ENCODE measurements at regions not wholly inside any gene's neighbourhood (a gene's known extent, or its start where the extent isn't known, plus 50 kb on each side); places are given as distances from the start of the nearest gene placed in this dataset.

GRCh38 chr3:18790384-18790783, 357.9 kb upstream of the KCNH8 start:
- in situ Hi-C loops (cut with MboI; ENCODE audit: low sequenced_read_pairs) = no loop called here
- H2AK9ac ChIP-seq (replicated peaks; ENCODE audit: low read depth, low read length, poor library complexity) = no peak overlapping the region
- POLR2A ChIA-PET (ENCODE audit: unreplicated experiment) = interaction anchor here (0.5 kb wide), 1 partner anchor 1654 kb away, joined by 4 read pairs; no protein-coding TSS in a partner anchor
- H3K4me3 ChIP-seq (ENCODE audit: insufficient read depth, low read depth, low read length) = no peak overlapping the region
- WGBS, 2 experiments (ENCODE audit: extremely low coverage in 2 of 2, insufficient read length in 1 of 2) = 100% methylated on average over 1 of the region's 2 CpGs; no CpG with 5 or more reads in 1 of the 2 experiments
- H3K14ac ChIP-seq (replicated peaks; ENCODE audit: low read depth, low read length) = no peak overlapping the region
- H2BK120ac ChIP-seq (ENCODE audit: low read depth, low read length) = no peak overlapping the region
- TF ChIP-seq NFE2L2 (IDR thresholded peaks at IDR 0.05; ENCODE audit: low read depth, low read length) (no peak), RFX5 (IDR thresholded peaks at IDR 0.05; ENCODE audit: low read depth, low read length) (no peak), SMC3 (IDR thresholded peaks at IDR 0.05; ENCODE audit: low read depth, low read length) (no peak), BHLHE40 (IDR thresholded peaks at IDR 0.05; ENCODE audit: low read depth, low read length) (no peak), MAZ (IDR thresholded peaks at IDR 0.05; ENCODE audit: borderline replicate concordance, low read depth, low read length) (no peak), MAFK (IDR thresholded peaks at IDR 0.05; ENCODE audit: low read depth, low read length) (no peak), RAD21 (IDR thresholded peaks at IDR 0.05; ENCODE audit: low read length) (no peak), RCOR1 (IDR thresholded peaks at IDR 0.05; ENCODE audit: insufficient replicate concordance, low read length) (no peak), FOS (IDR thresholded peaks at IDR 0.05; ENCODE audit: low read depth, low read length) (no peak), CHD1 (IDR thresholded peaks at IDR 0.05; ENCODE audit: low read depth, low read length) (no peak), MXI1 (IDR thresholded peaks at IDR 0.05; ENCODE audit: borderline replicate concordance, low read depth, low read length) (no peak), POLR2A (IDR thresholded peaks at IDR 0.05; ENCODE audit: low read depth, low read length) (no peak), CEBPB (IDR thresholded peaks at IDR 0.05; ENCODE audit: low read depth, low read length) (no peak)
- TF ChIP-seq, protein P1, sequence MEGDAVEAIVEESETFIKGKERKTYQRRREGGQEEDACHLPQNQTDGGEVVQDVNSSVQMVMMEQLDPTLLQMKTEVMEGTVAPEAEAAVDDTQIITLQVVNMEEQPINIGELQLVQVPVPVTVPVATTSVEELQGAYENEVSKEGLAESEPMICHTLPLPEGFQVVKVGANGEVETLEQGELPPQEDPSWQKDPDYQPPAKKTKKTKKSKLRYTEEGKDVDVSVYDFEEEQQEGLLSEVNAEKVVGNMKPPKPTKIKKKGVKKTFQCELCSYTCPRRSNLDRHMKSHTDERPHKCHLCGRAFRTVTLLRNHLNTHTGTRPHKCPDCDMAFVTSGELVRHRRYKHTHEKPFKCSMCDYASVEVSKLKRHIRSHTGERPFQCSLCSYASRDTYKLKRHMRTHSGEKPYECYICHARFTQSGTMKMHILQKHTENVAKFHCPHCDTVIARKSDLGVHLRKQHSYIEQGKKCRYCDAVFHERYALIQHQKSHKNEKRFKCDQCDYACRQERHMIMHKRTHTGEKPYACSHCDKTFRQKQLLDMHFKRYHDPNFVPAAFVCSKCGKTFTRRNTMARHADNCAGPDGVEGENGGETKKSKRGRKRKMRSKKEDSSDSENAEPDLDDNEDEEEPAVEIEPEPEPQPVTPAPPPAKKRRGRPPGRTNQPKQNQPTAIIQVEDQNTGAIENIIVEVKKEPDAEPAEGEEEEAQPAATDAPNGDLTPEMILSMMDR (conservative IDR thresholded peaks at IDR 0.05; ENCODE audit: low read depth, low read length) = no peak
- TF ChIP-seq, protein P2, sequence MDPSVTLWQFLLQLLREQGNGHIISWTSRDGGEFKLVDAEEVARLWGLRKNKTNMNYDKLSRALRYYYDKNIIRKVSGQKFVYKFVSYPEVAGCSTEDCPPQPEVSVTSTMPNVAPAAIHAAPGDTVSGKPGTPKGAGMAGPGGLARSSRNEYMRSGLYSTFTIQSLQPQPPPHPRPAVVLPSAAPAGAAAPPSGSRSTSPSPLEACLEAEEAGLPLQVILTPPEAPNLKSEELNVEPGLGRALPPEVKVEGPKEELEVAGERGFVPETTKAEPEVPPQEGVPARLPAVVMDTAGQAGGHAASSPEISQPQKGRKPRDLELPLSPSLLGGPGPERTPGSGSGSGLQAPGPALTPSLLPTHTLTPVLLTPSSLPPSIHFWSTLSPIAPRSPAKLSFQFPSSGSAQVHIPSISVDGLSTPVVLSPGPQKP (IDR thresholded peaks at IDR 0.05; ENCODE audit: borderline replicate concordance, low read depth, low read length) = no peak
- TF ChIP-seq, protein P3, sequence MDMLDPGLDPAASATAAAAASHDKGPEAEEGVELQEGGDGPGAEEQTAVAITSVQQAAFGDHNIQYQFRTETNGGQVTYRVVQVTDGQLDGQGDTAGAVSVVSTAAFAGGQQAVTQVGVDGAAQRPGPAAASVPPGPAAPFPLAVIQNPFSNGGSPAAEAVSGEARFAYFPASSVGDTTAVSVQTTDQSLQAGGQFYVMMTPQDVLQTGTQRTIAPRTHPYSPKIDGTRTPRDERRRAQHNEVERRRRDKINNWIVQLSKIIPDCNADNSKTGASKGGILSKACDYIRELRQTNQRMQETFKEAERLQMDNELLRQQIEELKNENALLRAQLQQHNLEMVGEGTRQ (IDR thresholded peaks at IDR 0.05; ENCODE audit: low read depth, low read length) = no peak
- H4K91ac ChIP-seq (ENCODE audit: insufficient read depth, low read depth, low read length) = no peak overlapping the region
- no peaks in the 10 kb centered on the region for H4K20me1 ChIP-seq (ENCODE audit: insufficient read depth, low read length)
- no peaks in the 10 kb centered on the region for H3K36me3 ChIP-seq (ENCODE audit: control insufficient read depth, insufficient read depth, low read length)
- H2BK5ac ChIP-seq (ENCODE audit: low read depth, low read length, poor library complexity, severe bottlenecking) = no peak overlapping the region
- CTCF ChIA-PET = no interaction called here
- H3K4me2 ChIP-seq (ENCODE audit: low read depth, low read length) = no peak overlapping the region
- intact Hi-C loops (cut with micrococcal nuclease) = no loop called here
- H3K27ac ChIP-seq (ENCODE audit: insufficient read depth, low read length) = no peak overlapping the region
- no peak overlapping the region for H3K4ac ChIP-seq (ENCODE audit: low read depth, low read length)
- H2AFZ ChIP-seq (replicated peaks; ENCODE audit: low read length, poor library complexity) = no peak overlapping the region
- no peaks in the 10 kb centered on the region for H3K9me1 ChIP-seq (ENCODE audit: insufficient read depth, low read length)
- H4K5ac ChIP-seq (ENCODE audit: low read depth, low read length) = no peak overlapping the region
- H3K18ac ChIP-seq (ENCODE audit: low read depth, low read length) = no peak overlapping the region
- no TSS peak for BruUV-seq (replicated peaks)
- no peak overlapping the region for H3K9ac ChIP-seq (ENCODE audit: low read depth, low read length)
- H3K27me3 ChIP-seq (ENCODE audit: control insufficient read depth, insufficient read depth, low read length) = no peaks in the 10 kb centered on the region
- DNase-seq = no peak
- no peak overlapping the region for H2BK20ac ChIP-seq (ENCODE audit: low read depth, low read length)
- no peak overlapping the region for H2AK5ac ChIP-seq (ENCODE audit: low read depth, low read length)
- no peak overlapping the region for H2BK15ac ChIP-seq (ENCODE audit: low read depth, low read length)
- no peaks in the 10 kb centered on the region for H3K79me1 ChIP-seq (ENCODE audit: low read depth in 1 of 2, low read length in 2 of 2)
- H3K56ac ChIP-seq (ENCODE audit: extremely low read depth, insufficient read depth, low read length) = no peak overlapping the region
- H4K8ac ChIP-seq (ENCODE audit: low read depth in 2 of 2, low read length in 2 of 2) = no peak overlapping the region
- no peaks in the 10 kb centered on the region for H3K9me3 ChIP-seq (ENCODE audit: control insufficient read depth, insufficient read depth, low read length)
- ATAC-seq (ENCODE audit: low read depth) = no peak
- dilution Hi-C loops (cut with HindIII; ENCODE audit: low sequenced_read_pairs, unreplicated experiment) = no loop called here
- H3K23ac ChIP-seq (ENCODE audit: low read depth, low read length) = no peak overlapping the region
- H3K4me1 ChIP-seq (ENCODE audit: control insufficient read depth, insufficient read depth, low read length) = no peaks in the 10 kb centered on the region
